HepG2 (cell line): ENCODE measurements at regions not wholly inside any gene's neighbourhood (a gene's known extent, or its start where the extent isn't known, plus 50 kb on each side); places are given as distances from the start of the nearest gene placed in this dataset.

Experiments used
- ATAC-seq: fragments of 200-7000 bp; cut with Tn5 transposase; 3 replicates; pipeline ENCODE4 v1.9.1; 2020; ENCODE audit warnings: mild to moderate bottlenecking, moderate library complexity
- BruUV-seq: library from RNA; stranded (reverse); fragments of 400-500 nt; replicated peaks from 2 replicates; lab custom pipeline; 2021; lab: Mats Ljungman, UMichigan
- CTCF ChIA-PET: fragments of 300-600 bp; formaldehyde crosslinking; extraction: SDS; loops from one replicate; lab custom pipeline; 2021; ENCODE audit warnings: low total read pairs, inconsistent platforms, low intra/inter-chr PET ratio; lab: Yijun Ruan, JAX
- POLR2A ChIA-PET: fragments of 350-600 bp; sonication (Branson Sonifier 250); formaldehyde crosslinking; loops from one replicate; lab custom pipeline; 2020; ENCODE audit warnings: antibody characterized with exemption, inconsistent platforms; lab: Yijun Ruan, JAX
- DNase-seq: peaks from one replicate; pipeline ENCODE4 v3.0.0-alpha.2; 2015; ENCODE audit warnings: low spot score
- FAIRE-seq: peaks from 3 replicates; lab custom pipeline; 2011; peaks lifted over from hg19 to GRCh38; lab: Jason Lieb, UNC
- H2AFZ ChIP-seq: one replicate; pipeline ENCODE4 v1.6.1; 2011; ENCODE audit warnings: low read length, inconsistent platforms
- H3K27ac ChIP-seq: fragments of 300-600 bp; 3 replicates; pipeline ENCODE4 v1.8.0; 2011; ENCODE audit warnings: mixed run types, mild to moderate bottlenecking, mixed read lengths, low read length, inconsistent platforms; ENCODE audit not compliant: insufficient read depth; ENCODE audit errors: extremely low read length
- H3K27me3 ChIP-seq, 2 experiments: fragments of 200-600 bp in 1 of 2; 2 replicates in 1 of 2; 3 replicates in 1 of 2; pipeline versions ENCODE4 v1.6.0 to v1.8.0; 2011; ENCODE audit warnings: low read length in 2 of 2, mild to moderate bottlenecking in 2 of 2, moderate library complexity in 2 of 2, inconsistent platforms in 1 of 2; ENCODE audit not compliant: insufficient read depth in 2 of 2, control insufficient read depth in 1 of 2
- H3K36me3 ChIP-seq, 2 experiments: fragments of 200-600 bp in 1 of 2; replicated peaks in 1 of 2; 2 replicates in 1 of 2; 3 replicates in 1 of 2; pipeline versions ENCODE4 v1.5.1 to v1.8.0; 2011; ENCODE audit warnings: low read length in 2 of 2, inconsistent platforms in 1 of 2; ENCODE audit not compliant: insufficient read depth in 2 of 2, control insufficient read depth in 1 of 2
- H3K4me1 ChIP-seq: 2 replicates; pipeline ENCODE4 v1.5.1; 2012; ENCODE audit warnings: low read length, inconsistent platforms; ENCODE audit not compliant: insufficient read depth
- H3K4me2 ChIP-seq: 2 replicates; pipeline ENCODE4 v1.6.0; 2011; ENCODE audit warnings: low read depth, low read length, inconsistent platforms
- H3K4me3 ChIP-seq, 3 experiments: fragments of 200-600 bp in 1 of 3; sonication (generic), shearing (Covaris generic) in 1 of 3; replicated peaks in 1 of 3; 2 replicates each; pipeline ENCODE4 v1.5.1; 2011 to 2016; ENCODE audit warnings: low read length in 3 of 3, inconsistent platforms in 2 of 3, low read depth in 2 of 3, mild to moderate bottlenecking in 2 of 3, control low read depth in 1 of 3, mixed read lengths in 1 of 3; ENCODE audit not compliant: insufficient read depth in 1 of 3
- H3K79me2 ChIP-seq: one replicate; pipeline ENCODE4 v1.6.1; 2011; ENCODE audit warnings: low read length, inconsistent platforms; ENCODE audit not compliant: insufficient read depth
- H3K9ac ChIP-seq: 2 replicates; pipeline ENCODE4 v1.6.0; 2011; ENCODE audit warnings: mild to moderate bottlenecking, low read depth, low read length, inconsistent platforms; ENCODE audit not compliant: insufficient read depth
- H3K9me3 ChIP-seq: 2 replicates; pipeline ENCODE4 v1.5.1; 2012; ENCODE audit warnings: mild to moderate bottlenecking, low read length
- H4K20me1 ChIP-seq: 2 replicates; pipeline ENCODE4 v1.6.0; 2011; ENCODE audit warnings: inconsistent platforms, mild to moderate bottlenecking, low read length, moderate library complexity; ENCODE audit not compliant: insufficient read depth
- AKAP8 ChIP-seq: sonication (generic); formaldehyde crosslinking; IDR thresholded peaks from 2 replicates; pipeline ENCODE4 v1.5.1; 2020; ENCODE audit warnings: mild to moderate bottlenecking, missing genetic modification reagents
- NCOR1 ChIP-seq: fragments of 200-600 bp; sonication (generic); IDR thresholded peaks from 2 replicates; pipeline ENCODE4 v1.7.0; 2017; ENCODE audit warnings: antibody characterized with exemption, low read length, borderline replicate concordance
- ZBTB40 ChIP-seq, 2 experiments: fragments of 450-650 bp in 1 of 2; sonication (generic) in 1 of 2; formaldehyde crosslinking in 1 of 2; IDR thresholded peaks; 2 replicates each; pipeline versions ENCODE4 v1.6.1 to v1.8.0; 2016 to 2022; ENCODE audit warnings: antibody characterized with exemption in 1 of 2, mild to moderate bottlenecking in 1 of 2, missing genetic modification reagents in 1 of 2
- ZMYM3 ChIP-seq: sonication (generic); formaldehyde crosslinking; IDR thresholded peaks from 2 replicates; pipeline ENCODE4 v1.5.1; 2020; ENCODE audit warnings: mild to moderate bottlenecking, missing genetic modification reagents
- ZNF737 ChIP-seq: sonication (generic); formaldehyde crosslinking; IDR thresholded peaks from 2 replicates; pipeline ENCODE4 v1.5.0; 2020; ENCODE audit warnings: missing genetic modification reagents, mild to moderate bottlenecking, borderline replicate concordance
- whole genome bisulfite sequencing: methylation state at CpG from one replicate; pipeline ENCODE4 v1.1.6; 2017; ENCODE audit warnings: low lambda C conversion rate; 5-methylcytosine and 5-hydroxymethylcytosine counted together
- in situ Hi-C: cut with HindIII; loops from 2 replicates; pipeline ENCODE4 v1.10.0; 2017; ENCODE audit warnings: low pct_unique_long_range_greater_than_20kb; ENCODE audit not compliant: extremely low pct_ligation_motif_present
- intact Hi-C: fragments of 100-400 bp; cut with micrococcal nuclease; formaldehyde crosslinking; loops from one replicate; pipeline ENCODE4 v1.10.0; 2022; ENCODE audit not compliant: unreplicated experiment
- TF ChIP-seq, protein P1 (sequence below): sonication (generic); formaldehyde crosslinking; IDR thresholded peaks from 2 replicates; pipeline ENCODE4 v1.5.0; 2020; ENCODE audit warnings: mild to moderate bottlenecking, missing genetic modification reagents, borderline replicate concordance

DNA sequence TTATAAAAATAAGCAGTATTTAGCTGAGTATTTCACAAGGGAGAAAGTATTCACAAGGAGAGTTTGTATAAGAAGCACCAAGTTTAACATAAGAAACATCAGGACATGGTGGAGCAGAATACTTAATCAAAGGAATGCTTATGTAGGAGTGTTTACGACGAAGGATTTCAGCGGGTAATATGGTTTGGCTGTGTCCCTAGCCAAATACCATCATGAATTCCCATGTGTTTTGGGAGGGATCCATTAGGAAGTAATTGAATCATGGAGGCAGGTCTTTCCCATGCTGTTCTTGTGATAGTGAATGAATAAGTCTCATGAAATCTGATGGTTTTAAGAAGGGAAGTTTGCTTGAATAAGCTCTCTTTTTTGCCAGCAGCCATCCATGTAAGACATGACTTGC, 1099.1 kb upstream of the ADGRB3 start:
- no TSS peak for BruUV-seq
- in situ Hi-C loops = no loop called here
- Histone ChIP-seq H4K20me1 (no peaks in the 10 kb centered on the region), H3K27me3 (no peaks in the 10 kb centered on the region), H3K4me2 (no peak overlapping the region), H2AFZ (no peak overlapping the region), H3K9ac (no peak overlapping the region), H3K36me3 (no peaks in the 10 kb centered on the region), H3K9me3 (peaks cover 46% of the 10 kb centered on the region), H3K27ac (no peak overlapping the region), H3K4me1 (no peaks in the 10 kb centered on the region), H3K4me3 (no peak overlapping the region), H3K79me2 (no peaks in the 10 kb centered on the region)
- ATAC-seq = no peak
- ChIA-PET CTCF (no interaction called here), POLR2A (no interaction called here)
- FAIRE-seq = no peak
- 6% methylated on average over 3 of the region's 3 CpGs for WGBS
- DNase-seq = no peak
- intact Hi-C loops = no loop called here
- TF ChIP-seq ZNF737 (CRISPR knock-in tag) (no peak), NCOR1 (no peak), ZMYM3 (CRISPR knock-in tag) (no peak), ZBTB40 (IDR thresholded peaks at IDR 0.05) (no peak), ZBTB40 (CRISPR knock-in tag; IDR thresholded peaks at IDR 0.05) (no peak), AKAP8 (CRISPR knock-in tag) (no peak)
- TF ChIP-seq, protein P1, sequence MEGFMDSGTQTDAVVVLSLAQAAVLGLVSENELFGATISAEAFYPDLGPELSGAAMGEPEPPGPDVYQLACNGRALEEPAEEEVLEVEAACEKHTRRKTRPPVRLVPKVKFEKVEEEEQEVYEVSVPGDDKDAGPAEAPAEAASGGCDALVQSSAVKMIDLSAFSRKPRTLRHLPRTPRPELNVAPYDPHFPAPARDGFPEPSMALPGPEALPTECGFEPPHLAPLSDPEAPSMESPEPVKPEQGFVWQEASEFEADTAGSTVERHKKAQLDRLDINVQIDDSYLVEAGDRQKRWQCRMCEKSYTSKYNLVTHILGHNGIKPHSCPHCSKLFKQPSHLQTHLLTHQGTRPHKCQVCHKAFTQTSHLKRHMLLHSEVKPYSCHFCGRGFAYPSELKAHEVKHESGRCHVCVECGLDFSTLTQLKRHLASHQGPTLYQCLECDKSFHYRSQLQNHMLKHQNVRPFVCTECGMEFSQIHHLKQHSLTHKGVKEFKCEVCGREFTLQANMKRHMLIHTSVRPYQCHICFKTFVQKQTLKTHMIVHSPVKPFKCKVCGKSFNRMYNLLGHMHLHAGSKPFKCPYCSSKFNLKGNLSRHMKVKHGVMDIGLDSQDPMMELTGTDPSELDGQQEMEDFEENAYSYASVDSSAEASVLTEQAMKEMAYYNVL (CRISPR knock-in tag) = no peak
